ENCODE measurements at regions not wholly inside any gene's neighbourhood (a gene's known extent, or its start where the extent isn't known, plus 50 kb on each side); places are given as distances from the start of the nearest gene placed in this dataset.

DNA sequence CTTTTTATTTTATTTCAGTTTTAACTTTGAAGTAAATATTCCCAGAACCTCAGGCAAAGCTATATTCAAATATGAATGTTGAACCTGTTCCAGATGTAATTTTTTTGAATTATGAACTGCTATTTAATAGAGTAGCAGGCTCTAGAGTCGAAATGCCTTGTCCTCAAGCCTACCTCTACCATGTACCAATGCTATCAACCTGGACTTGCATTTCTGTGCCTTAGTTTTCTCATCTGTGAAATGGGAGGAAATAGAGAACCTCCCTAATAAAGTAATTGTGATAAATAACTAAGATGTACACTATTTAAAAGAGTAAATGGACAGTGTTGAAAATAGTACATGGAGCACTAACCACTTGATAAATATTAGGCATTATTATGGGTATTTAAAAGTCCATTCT lies 551.6 kb upstream of the JARID2 start:
- Mint-ChIP-seq H3K36me3 (ENCODE audit: low read depth) (no peaks in the 10 kb centered on the region), H3K27ac (ENCODE audit: unreplicated experiment) (no peak overlapping the region), H3K9me3 (no peaks in the 10 kb centered on the region), H3K27me3 (ENCODE audit: low read depth) (no peaks in the 10 kb centered on the region), H3K4me3 (no peak overlapping the region), H3K4me1 (no peaks in the 10 kb centered on the region)
- TF ChIP-seq, protein P1, sequence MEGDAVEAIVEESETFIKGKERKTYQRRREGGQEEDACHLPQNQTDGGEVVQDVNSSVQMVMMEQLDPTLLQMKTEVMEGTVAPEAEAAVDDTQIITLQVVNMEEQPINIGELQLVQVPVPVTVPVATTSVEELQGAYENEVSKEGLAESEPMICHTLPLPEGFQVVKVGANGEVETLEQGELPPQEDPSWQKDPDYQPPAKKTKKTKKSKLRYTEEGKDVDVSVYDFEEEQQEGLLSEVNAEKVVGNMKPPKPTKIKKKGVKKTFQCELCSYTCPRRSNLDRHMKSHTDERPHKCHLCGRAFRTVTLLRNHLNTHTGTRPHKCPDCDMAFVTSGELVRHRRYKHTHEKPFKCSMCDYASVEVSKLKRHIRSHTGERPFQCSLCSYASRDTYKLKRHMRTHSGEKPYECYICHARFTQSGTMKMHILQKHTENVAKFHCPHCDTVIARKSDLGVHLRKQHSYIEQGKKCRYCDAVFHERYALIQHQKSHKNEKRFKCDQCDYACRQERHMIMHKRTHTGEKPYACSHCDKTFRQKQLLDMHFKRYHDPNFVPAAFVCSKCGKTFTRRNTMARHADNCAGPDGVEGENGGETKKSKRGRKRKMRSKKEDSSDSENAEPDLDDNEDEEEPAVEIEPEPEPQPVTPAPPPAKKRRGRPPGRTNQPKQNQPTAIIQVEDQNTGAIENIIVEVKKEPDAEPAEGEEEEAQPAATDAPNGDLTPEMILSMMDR (conservative IDR thresholded peaks at IDR 0.05), result no peak
- no peak for DNase-seq (ENCODE audit: low read depth, low spot score)

DNA sequence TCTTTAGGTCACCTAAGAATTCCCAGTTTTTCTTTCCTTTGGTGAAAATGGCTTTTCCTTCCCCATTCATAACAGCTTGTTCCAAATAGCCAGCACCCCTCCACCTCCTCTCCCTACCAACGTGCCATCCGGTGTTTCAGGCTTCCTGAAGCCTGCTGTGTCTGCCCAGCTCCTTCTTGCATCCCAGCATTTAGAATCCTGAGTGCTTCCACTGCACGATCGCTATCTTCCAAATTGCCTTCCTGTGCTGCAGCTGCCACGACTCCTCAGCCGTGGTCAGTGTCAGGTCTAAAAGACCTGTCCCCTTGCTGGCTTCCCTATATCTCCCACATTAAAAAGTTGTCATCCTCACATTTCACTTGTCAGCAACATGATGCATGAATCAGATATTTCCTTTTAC lies 550.3 kb upstream of the JARID2 start:
- no peak overlapping the region for H3K27ac Mint-ChIP-seq (ENCODE audit: unreplicated experiment)
- H3K27me3 Mint-ChIP-seq (ENCODE audit: low read depth), result no peaks in the 10 kb centered on the region
- no peak overlapping the region for H3K4me3 Mint-ChIP-seq
- no peaks in the 10 kb centered on the region for H3K4me1 Mint-ChIP-seq
- DNase-seq (ENCODE audit: low read depth, low spot score), result no peak
- TF ChIP-seq, protein P1 (conservative IDR thresholded peaks at IDR 0.05), result no peak
- H3K9me3 Mint-ChIP-seq, result no peaks in the 10 kb centered on the region
- H3K36me3 Mint-ChIP-seq (ENCODE audit: low read depth), result no peaks in the 10 kb centered on the region

DNA sequence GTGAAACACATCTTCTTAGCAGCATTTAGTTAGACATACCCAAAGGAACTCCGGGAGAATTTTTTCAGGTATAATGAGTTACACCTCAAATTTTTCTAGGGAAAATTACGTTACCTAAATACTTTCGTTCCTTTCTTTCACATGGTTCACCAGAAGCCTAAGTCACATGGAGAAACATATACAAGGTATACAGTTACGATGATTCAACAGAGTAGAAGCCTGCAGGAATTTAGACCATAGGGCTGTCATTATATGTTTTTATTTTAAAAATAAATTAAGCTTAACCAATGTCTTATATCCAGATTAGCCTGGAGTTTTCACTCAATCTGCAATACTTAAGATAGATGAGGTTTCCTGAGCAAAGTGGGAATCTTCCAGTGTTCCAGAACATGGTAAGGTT lies 549.5 kb upstream of the JARID2 start:
- Mint-ChIP-seq H3K36me3 (ENCODE audit: low read depth) (no peaks in the 10 kb centered on the region), H3K4me3 (no peak overlapping the region), H3K27me3 (ENCODE audit: low read depth) (no peaks in the 10 kb centered on the region), H3K27ac (ENCODE audit: unreplicated experiment) (no peak overlapping the region), H3K9me3 (no peaks in the 10 kb centered on the region), H3K4me1 (no peaks in the 10 kb centered on the region)
- TF ChIP-seq, protein P1 (conservative IDR thresholded peaks at IDR 0.05), result no peak
- DNase-seq (ENCODE audit: low read depth, low spot score), result no peak

DNA sequence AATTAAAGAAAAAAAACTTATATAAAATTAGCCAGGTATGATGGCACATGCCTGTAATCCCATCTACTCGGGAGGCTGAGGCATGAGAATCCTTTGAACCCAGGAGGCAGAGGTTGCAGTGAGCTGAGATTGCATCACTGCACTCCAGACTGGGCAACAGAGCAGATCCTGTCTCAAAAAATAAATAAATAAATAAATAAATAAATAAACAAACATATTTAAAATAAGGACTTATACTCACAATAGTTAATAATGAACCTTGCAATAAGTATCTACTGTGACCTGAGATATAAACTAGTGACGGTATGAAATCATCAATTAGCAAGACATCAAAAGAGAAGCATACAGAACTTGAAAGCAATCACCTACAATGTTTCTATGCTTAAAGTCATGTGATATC lies 548.4 kb upstream of the JARID2 start:
- TF ChIP-seq, protein P1 (conservative IDR thresholded peaks at IDR 0.05), result no peak
- DNase-seq (ENCODE audit: low read depth, low spot score), result no peak
- H3K9me3 Mint-ChIP-seq, result no peaks in the 10 kb centered on the region
- no peak overlapping the region for H3K27ac Mint-ChIP-seq (ENCODE audit: unreplicated experiment)
- no peaks in the 10 kb centered on the region for H3K36me3 Mint-ChIP-seq (ENCODE audit: low read depth)
- no peaks in the 10 kb centered on the region for H3K4me1 Mint-ChIP-seq
- no peaks in the 10 kb centered on the region for H3K27me3 Mint-ChIP-seq (ENCODE audit: low read depth)
- no peak overlapping the region for H3K4me3 Mint-ChIP-seq

DNA sequence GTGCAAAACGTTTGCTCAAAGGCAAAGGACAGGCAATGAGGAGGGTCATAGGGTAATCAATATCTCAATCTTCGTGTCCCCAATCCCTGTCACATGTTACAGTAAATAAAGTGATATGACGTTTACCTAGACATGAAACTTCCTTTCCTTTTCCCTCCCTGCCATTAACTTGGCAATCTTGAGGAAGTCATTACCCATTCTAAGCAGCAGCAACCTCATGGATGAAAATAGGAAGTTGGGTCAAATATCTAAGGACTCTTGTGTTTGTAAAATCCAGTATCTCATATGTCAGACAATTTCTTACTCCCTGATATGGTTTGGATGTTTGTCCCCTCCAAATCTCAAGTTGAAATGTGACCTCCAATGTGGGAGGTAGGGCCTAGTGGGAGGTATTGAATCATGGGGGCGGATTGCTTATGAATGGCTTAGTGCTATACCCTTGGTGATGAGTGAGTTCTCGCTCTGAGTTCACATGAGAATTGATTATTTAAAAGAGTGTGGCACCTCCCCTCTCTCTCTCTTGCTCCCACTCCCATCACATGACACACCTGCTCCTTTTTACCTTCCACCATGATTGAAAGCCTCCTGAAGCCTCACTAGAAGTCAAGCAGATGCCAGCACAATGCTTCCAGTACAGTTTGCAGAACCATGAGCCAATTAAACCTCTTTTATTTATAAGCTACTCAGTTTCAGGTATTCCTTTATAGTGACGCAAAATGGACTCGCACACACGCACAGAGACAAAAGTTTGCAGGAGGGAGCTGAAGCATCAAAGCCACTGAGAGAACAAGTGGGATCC lies 545.9 kb upstream of the JARID2 start:
- H3K27me3 Mint-ChIP-seq (ENCODE audit: low read depth), result peaks cover 4% of the 10 kb centered on the region
- no peaks in the 10 kb centered on the region for H3K36me3 Mint-ChIP-seq (ENCODE audit: low read depth)
- no peak overlapping the region for H3K27ac Mint-ChIP-seq (ENCODE audit: unreplicated experiment)
- DNase-seq (ENCODE audit: low read depth, low spot score), result no peak
- H3K4me3 Mint-ChIP-seq, result no peak overlapping the region
- TF ChIP-seq, protein P1 (conservative IDR thresholded peaks at IDR 0.05), result no peak
- H3K9me3 Mint-ChIP-seq, result no peaks in the 10 kb centered on the region
- no peaks in the 10 kb centered on the region for H3K4me1 Mint-ChIP-seq
